HL-60 (cell line): ENCODE measurements at regions not wholly inside any gene's neighbourhood (a gene's known extent, or its start where the extent isn't known, plus 50 kb on each side); places are given as distances from the start of the nearest gene placed in this dataset.

Experiments used
- DNase-seq, 2 experiments: peaks; one replicate each; pipeline ENCODE4 v3.0.0-alpha.2; 2010 to 2020; ENCODE audit warnings: low read depth in 1 of 2, low spot score in 1 of 2
- H3K27ac ChIP-seq: fragments of 250-450 bp; sonication (Bioruptor Pico); replicated peaks from 2 replicates; pipeline ENCODE4 v1.5.1; 2020; ENCODE audit warnings: mild to moderate bottlenecking, moderate library complexity
- H3K27me3 ChIP-seq: fragments of 250-450 bp; sonication (Bioruptor Pico); 2 replicates; pipeline ENCODE4 v1.5.1; 2021; ENCODE audit warnings: mild to moderate bottlenecking, moderate library complexity; ENCODE audit not compliant: insufficient read depth, poor library complexity, severe bottlenecking
- H3K4me3 ChIP-seq: replicated peaks from 2 replicates; pipeline ENCODE4 v1.5.1; 2011; ENCODE audit warnings: mild to moderate bottlenecking, control low read depth, low read length; ENCODE audit not compliant: insufficient read depth
- CTCF ChIP-seq: IDR thresholded peaks from one replicate; pipeline ENCODE4 v1.5.1; 2011; ENCODE audit warnings: low read length, control low read depth, inconsistent platforms; ENCODE audit not compliant: insufficient read depth
- GABPA ChIP-seq: IDR thresholded peaks from 2 replicates; pipeline ENCODE4 v1.6.1; 2012; ENCODE audit warnings: low read depth
- POLR2AphosphoS5 ChIP-seq: IDR thresholded peaks from 2 replicates; pipeline ENCODE4 v1.6.1; 2012; ENCODE audit warnings: low read depth
- REST ChIP-seq: IDR thresholded peaks from 2 replicates; pipeline ENCODE4 v1.6.1; 2012; ENCODE audit warnings: low read depth; ENCODE audit not compliant: insufficient replicate concordance
- SPI1 ChIP-seq: IDR thresholded peaks from 2 replicates; pipeline ENCODE4 v1.6.1; 2012; ENCODE audit warnings: low read depth, mild to moderate bottlenecking, borderline replicate concordance

GRCh38 chr20:57075181-57075580 lies 191.3 kb downstream of the BMP7 start:
- no peak overlapping the region for H3K27ac ChIP-seq
- H3K27me3 ChIP-seq: peaks cover 12% of the 10 kb centered on the region
- TF ChIP-seq CTCF (no peak), POLR2AphosphoS5 (no peak), SPI1 (no peak), GABPA (no peak)

GRCh38 chr20:57075603-57076002 lies 190.8 kb downstream of the BMP7 start:
- H3K27ac ChIP-seq: no peak overlapping the region
- H3K4me3 ChIP-seq: no peak overlapping the region
- DNase-seq: no peak
- H3K27me3 ChIP-seq: peaks cover 12% of the 10 kb centered on the region
- no peak for TF ChIP-seq REST
- TF ChIP-seq POLR2AphosphoS5: no peak
- TF ChIP-seq SPI1: no peak

More at GRCh38 chr20:57075181-57075580, 191.3 kb downstream of the BMP7 start:
- no peak for DNase-seq
- no peak overlapping the region for H3K4me3 ChIP-seq

GRCh38 chr20:57076152-57076652 lies 190.2 kb downstream of the BMP7 start:
- no peak for DNase-seq
- no peak for TF ChIP-seq POLR2AphosphoS5
- TF ChIP-seq REST: no peak
- no peak for TF ChIP-seq GABPA
- TF ChIP-seq SPI1: no peak
- H3K27me3 ChIP-seq: peaks cover 12% of the 10 kb centered on the region
- H3K27ac ChIP-seq: no peak overlapping the region
- no peak overlapping the region for H3K4me3 ChIP-seq

- peaks cover 9% of the 10 kb centered on the region for H3K27me3 ChIP-seq
- H3K4me3 ChIP-seq: no peak overlapping the region
- no peak for DNase-seq
- no peak overlapping the region for H3K27ac ChIP-seq
- TF ChIP-seq POLR2AphosphoS5 (no peak), SPI1 (no peak), CTCF (no peak), GABPA (no peak), REST (no peak)
Measured at GRCh38 chr20:57076951-57077350, 189.5 kb downstream of the BMP7 start.
